NOMO-1 treated with dmso at 0.1 percent for 144 hours (cell line): ENCODE measurements at regions not wholly inside any gene's neighbourhood (a gene's known extent, or its start where the extent isn't known, plus 50 kb on each side); places are given as distances from the start of the nearest gene placed in this dataset.

Experiments used
- DNase-seq: peaks from one replicate; lab custom pipeline; 2025; ENCODE audit not compliant: unreplicated experiment; lab: John Stamatoyannopoulos, UW

- no peak for DNase-seq
These were observed 431.4 kb downstream of the SLC16A7 start for GRCh38 chr12:60027266-60027665.

GRCh38 chr12:60034147-60034546 is 438.3 kb downstream of the SLC16A7 start:
- no peak for DNase-seq

- DNase-seq, result no peak
These were observed 440.0 kb downstream of the SLC16A7 start for GRCh38 chr12:60035835-60036234.

GRCh38 chr12:60042835-60043234 is 447.0 kb downstream of the SLC16A7 start:
- DNase-seq, result no peak

- no peak for DNase-seq
These were observed 447.4 kb downstream of the SLC16A7 start for GRCh38 chr12:60043236-60043635.

GRCh38 chr12:60052483-60052882 is 456.7 kb downstream of the SLC16A7 start:
- DNase-seq, result no peak

GRCh38 chr12:60059180-60059579 is 463.4 kb downstream of the SLC16A7 start:
- no peak for DNase-seq

GRCh38 chr12:60066655-60067054 is 470.8 kb downstream of the SLC16A7 start:
- DNase-seq, result no peak

- no peak for DNase-seq
These were observed 474.7 kb downstream of the SLC16A7 start for GRCh38 chr12:60070552-60070951.

GRCh38 chr12:60071759-60072191 is 475.9 kb downstream of the SLC16A7 start:
- no peak for DNase-seq

GRCh38 chr12:60072911-60073310 is 477.1 kb downstream of the SLC16A7 start:
- no peak for DNase-seq

GRCh38 chr12:60075091-60075490 is 479.3 kb downstream of the SLC16A7 start:
- DNase-seq, result no peak

GRCh38 chr12:60078026-60078425 is 482.2 kb downstream of the SLC16A7 start:
- DNase-seq, result no peak

- DNase-seq, result no peak
These were observed 497.6 kb downstream of the SLC16A7 start for GRCh38 chr12:60093428-60093827.

GRCh38 chr12:60094436-60094835 is 498.6 kb downstream of the SLC16A7 start:
- no peak for DNase-seq

- DNase-seq, result no peak
These were observed 500.9 kb downstream of the SLC16A7 start for GRCh38 chr12:60096727-60097126.

GRCh38 chr12:60100160-60100559 is 504.3 kb downstream of the SLC16A7 start:
- no peak for DNase-seq

- DNase-seq, result no peak
These were observed 505.0 kb downstream of the SLC16A7 start for GRCh38 chr12:60100852-60101251.

- DNase-seq, result no peak
These were observed 505.9 kb downstream of the SLC16A7 start for GRCh38 chr12:60101715-60102114.

- no peak for DNase-seq
These were observed 510.4 kb downstream of the SLC16A7 start for GRCh38 chr12:60106214-60106613.

- no peak for DNase-seq
These were observed 512.2 kb downstream of the SLC16A7 start for GRCh38 chr12:60107992-60108391.

- no peak for DNase-seq
These were observed 516.2 kb downstream of the SLC16A7 start for GRCh38 chr12:60112063-60112462.

- no peak for DNase-seq
These were observed 516.9 kb downstream of the SLC16A7 start for GRCh38 chr12:60112763-60113162.

GRCh38 chr12:60114169-60114568 is 518.3 kb downstream of the SLC16A7 start:
- DNase-seq, result no peak
